GM23248 (cell line): ENCODE measurements at regions not wholly inside any gene's neighbourhood (a gene's known extent, or its start where the extent isn't known, plus 50 kb on each side); places are given as distances from the start of the nearest gene placed in this dataset.
A peak's percentile ranks its signal among the peaks of the same experiment; 100 is the strongest.
"Not testable (repeated sequence)": the region's sequence is repeated elsewhere in the genome, so short reads cannot be mapped to it uniquely, and the experiment has no call there.

ENCODE experiments used
- DNase-seq: peaks from one replicate; pipeline ENCODE4 v3.0.0-alpha.2; 2015
- H2AFZ ChIP-seq: fragments of 200-600 bp; sonication (generic); 2 replicates; pipeline ENCODE4 v1.6.1; 2016; ENCODE audit warnings: antibody characterized with exemption
- H3F3A ChIP-seq: fragments of 200-600 bp; sonication (generic); 2 replicates; pipeline ENCODE4 v1.6.1; 2016; ENCODE audit warnings: mild to moderate bottlenecking, antibody characterized with exemption, mixed run types; ENCODE audit not compliant: insufficient read depth
- H3K27ac ChIP-seq: fragments of 200-600 bp; sonication (generic); 2 replicates; pipeline ENCODE4 v1.5.1; 2016; ENCODE audit warnings: mild to moderate bottlenecking
- H3K27me3 ChIP-seq: fragments of 200-600 bp; sonication (generic); replicated peaks from 2 replicates; pipeline ENCODE4 v1.6.1; 2016; ENCODE audit warnings: mild to moderate bottlenecking; ENCODE audit not compliant: insufficient read depth
- H3K36me3 ChIP-seq: fragments of 200-600 bp; sonication (generic); 2 replicates; pipeline ENCODE4 v1.6.1; 2016; ENCODE audit warnings: low read depth, mild to moderate bottlenecking
- H3K4me1 ChIP-seq: fragments of 200-600 bp; sonication (generic); 2 replicates; pipeline ENCODE4 v1.6.1; 2016; ENCODE audit warnings: mild to moderate bottlenecking; ENCODE audit not compliant: insufficient read depth
- H3K4me2 ChIP-seq: fragments of 200-600 bp; sonication (generic); one replicate; pipeline ENCODE4 v1.6.1; 2016; ENCODE audit warnings: mild to moderate bottlenecking; ENCODE audit not compliant: unreplicated experiment
- H3K4me3 ChIP-seq: fragments of 200-600 bp; sonication (generic); 2 replicates; pipeline ENCODE4 v1.5.1; 2016; ENCODE audit warnings: mild to moderate bottlenecking
- H3K79me2 ChIP-seq: fragments of 200-600 bp; sonication (generic); 2 replicates; pipeline ENCODE4 v1.6.1; 2016; ENCODE audit warnings: mild to moderate bottlenecking; ENCODE audit not compliant: insufficient read depth
- H3K9ac ChIP-seq: fragments of 200-600 bp; sonication (generic); 2 replicates; pipeline ENCODE4 v1.6.1; 2016; ENCODE audit warnings: mild to moderate bottlenecking
- H3K9me2 ChIP-seq: fragments of 200-600 bp; sonication (generic); 2 replicates; pipeline ENCODE4 v1.6.1; 2016; ENCODE audit warnings: mixed run types, mild to moderate bottlenecking, moderate library complexity; ENCODE audit not compliant: insufficient read depth
- H3K9me3 ChIP-seq: fragments of 200-600 bp; sonication (generic); one replicate; pipeline ENCODE4 v1.6.1; 2017; ENCODE audit warnings: low read depth
- H4K20me1 ChIP-seq: fragments of 200-600 bp; sonication (generic); 2 replicates; pipeline ENCODE4 v1.6.0; 2016; ENCODE audit not compliant: insufficient read depth
- EZH2 ChIP-seq: fragments of 200-600 bp; sonication (generic); IDR thresholded peaks from 2 replicates; pipeline ENCODE4 v1.6.1; 2018; ENCODE audit warnings: antibody characterized with exemption, mild to moderate bottlenecking; ENCODE audit not compliant: insufficient read depth, poor library complexity, severe bottlenecking
- EZH2phosphoT487 ChIP-seq: fragments of 200-600 bp; sonication (generic); IDR thresholded peaks from 2 replicates; pipeline ENCODE4 v1.6.1; 2018; ENCODE audit warnings: antibody characterized with exemption, moderate library complexity, mild to moderate bottlenecking, low read depth; ENCODE audit not compliant: insufficient read depth
- WGBS, 2 experiments: methylation state at CpG; one replicate each; pipeline ENCODE4 v1.1.6; 2015 to 2017; ENCODE audit warnings: low lambda C conversion rate in 2 of 2, low coverage in 1 of 2; ENCODE audit errors: missing lambda C conversion rate in 2 of 2; 5-methylcytosine and 5-hydroxymethylcytosine counted together
- in situ Hi-C: fragments of 300-500 bp; cut with MboI; formaldehyde crosslinking; loops from 2 replicates; pipeline ENCODE4 v1.15.0; 2020

DNA sequence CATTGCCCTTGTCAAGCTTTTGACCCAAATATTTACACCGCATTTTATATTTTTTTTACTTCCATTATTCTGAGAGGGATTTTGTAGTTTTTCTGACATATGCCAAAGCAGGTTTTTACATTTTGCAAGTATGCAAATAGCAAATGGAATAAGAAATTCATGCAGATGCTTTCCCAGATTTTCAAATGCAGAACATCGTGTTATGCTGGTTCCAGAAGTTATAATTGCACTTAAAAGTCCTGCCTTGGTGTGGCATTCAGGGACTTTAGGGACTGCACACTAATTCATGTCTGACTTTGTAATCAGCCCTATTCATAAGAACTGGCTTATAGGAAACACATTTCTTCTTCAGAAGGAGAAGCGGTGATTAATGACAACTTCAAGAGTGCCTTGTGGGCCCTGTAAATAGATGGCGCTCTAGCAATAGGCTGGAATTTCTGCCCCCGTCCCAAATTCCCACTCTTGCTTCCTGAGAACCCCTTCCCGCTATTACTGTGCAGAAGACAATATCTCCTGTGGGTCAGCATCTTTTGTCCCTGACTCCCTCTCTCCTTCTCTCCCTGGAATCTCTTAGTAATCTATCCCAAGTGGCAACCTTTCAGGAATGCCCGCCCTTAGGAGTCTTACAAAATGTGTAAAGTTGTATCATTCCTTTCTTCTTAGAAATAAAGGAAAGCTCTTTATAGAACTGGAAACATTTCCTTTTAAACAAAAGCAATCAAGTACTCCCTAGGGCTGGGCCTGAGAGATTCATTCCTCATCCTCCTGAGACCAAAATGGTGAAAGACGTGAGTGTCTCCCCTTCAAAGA is 264.0 kb downstream of the INHBA start:
- Histone ChIP-seq H3K9ac (no peak overlapping the region), H3K4me3 (no peak overlapping the region), H3K27me3 (no peaks in the 10 kb centered on the region), H3K27ac (no peak overlapping the region), H3K9me3 (no peaks in the 10 kb centered on the region), H3K36me3 (no peaks in the 10 kb centered on the region), H3F3A (peaks cover 7% of the 10 kb centered on the region; the same call in 1 of the 2 replicates), H3K79me2 (no peaks in the 10 kb centered on the region), H2AFZ (no peak overlapping the region; the same call in 1 of the 2 replicates), H3K4me1 (no peaks in the 10 kb centered on the region), H4K20me1 (no peaks in the 10 kb centered on the region), H3K9me2 (no peaks in the 10 kb centered on the region), H3K4me2 (no peak overlapping the region)
- in situ Hi-C loops, result no loop called here
- TF ChIP-seq EZH2phosphoT487 (no peak), EZH2 (no peak)
- DNase-seq, result peak; percentile 23
- 82 to 85% methylated on average over 8 of the region's 8 CpGs for WGBS, 2 experiments

DNA sequence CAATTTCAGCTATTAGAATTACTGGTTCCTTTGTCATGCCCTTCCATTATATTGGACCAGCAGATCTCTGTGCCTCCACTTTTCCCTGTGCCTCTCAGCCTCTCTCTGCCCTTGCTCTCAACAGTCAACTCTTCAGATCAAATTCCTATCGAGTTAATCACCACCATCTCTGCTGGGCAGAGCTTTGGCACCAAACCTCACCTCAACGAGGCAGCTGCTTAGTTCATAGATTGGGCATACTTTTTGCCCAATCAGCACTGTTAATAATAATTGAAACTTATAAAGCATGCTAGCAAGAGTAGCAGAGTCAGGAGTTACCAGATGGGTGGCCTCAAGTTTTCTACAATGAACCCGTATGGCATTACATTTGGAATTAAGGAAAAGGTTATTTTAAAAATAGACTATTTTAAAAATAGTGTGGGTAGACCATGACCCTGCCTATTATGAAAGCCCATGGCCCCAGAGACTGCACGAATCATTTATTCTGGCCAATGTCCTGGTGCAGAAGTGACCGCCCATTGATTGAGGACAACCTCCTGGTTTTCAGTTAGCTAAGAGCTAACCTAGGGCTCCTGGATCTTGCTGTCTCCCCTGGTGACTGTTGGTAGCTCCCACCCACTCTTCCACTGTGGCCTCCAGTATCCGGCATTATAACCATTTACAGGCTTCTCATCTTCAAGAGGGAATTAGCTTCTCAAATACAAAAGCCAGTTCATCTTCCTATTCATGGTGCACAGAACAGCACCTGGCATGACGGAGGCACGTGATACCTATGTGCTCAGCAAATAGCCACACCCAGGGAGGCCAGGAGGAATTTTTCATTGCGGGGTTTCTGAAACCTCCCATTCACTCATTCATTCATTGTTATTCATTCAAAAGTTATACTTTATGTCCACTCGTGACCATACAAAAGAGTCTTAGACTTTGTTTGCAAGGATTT is 265.4 kb downstream of the INHBA start:
- in situ Hi-C loops, result no loop called here
- Histone ChIP-seq H3F3A (peaks cover 7% of the 10 kb centered on the region; the same call in 1 of the 2 replicates), H3K4me2 (no peak overlapping the region), H2AFZ (no peak overlapping the region), H3K4me1 (no peaks in the 10 kb centered on the region), H3K9me3 (no peaks in the 10 kb centered on the region), H3K9me2 (no peaks in the 10 kb centered on the region), H4K20me1 (no peaks in the 10 kb centered on the region), H3K36me3 (no peaks in the 10 kb centered on the region), H3K9ac (no peak overlapping the region), H3K27ac (no peak overlapping the region), H3K4me3 (no peak overlapping the region), H3K79me2 (no peaks in the 10 kb centered on the region), H3K27me3 (no peaks in the 10 kb centered on the region)
- TF ChIP-seq EZH2, result no peak
- WGBS, 2 experiments, result 69 to 70% methylated on average over 10 of the region's 10 CpGs
- peak; percentile 29 for DNase-seq

DNA sequence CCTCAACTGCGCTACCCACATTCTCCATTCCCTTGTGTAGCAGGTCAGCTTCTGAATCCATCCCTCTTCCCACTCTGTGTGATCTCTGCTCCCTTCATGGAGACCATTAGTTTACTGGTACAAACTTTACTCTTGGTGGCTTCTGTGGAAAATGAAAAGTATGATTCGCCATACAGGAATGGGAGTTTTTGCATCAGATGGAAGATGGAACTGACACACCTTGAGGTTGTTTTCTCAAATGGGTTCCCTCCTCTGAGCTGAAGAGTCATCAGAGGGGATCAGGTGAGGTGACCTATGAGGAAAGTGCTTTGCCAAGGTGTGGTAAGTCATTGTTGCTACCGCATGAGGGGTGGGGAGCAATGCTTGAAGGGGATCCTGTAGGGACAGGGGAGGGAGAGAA is 266.8 kb downstream of the INHBA start:
- H3K36me3 ChIP-seq, result no peaks in the 10 kb centered on the region
- no peaks in the 10 kb centered on the region for H4K20me1 ChIP-seq
- TF ChIP-seq EZH2phosphoT487, result no peak
- no peak for TF ChIP-seq EZH2
- DNase-seq, result no peak
- no peak overlapping the region for H3K4me2 ChIP-seq
- 0 out of 2 replicates have a peak, but pooled peaks cover 5% of the 10 kb centered on the region for H3K4me1 ChIP-seq
- H3K79me2 ChIP-seq, result no peaks in the 10 kb centered on the region
- H3K9ac ChIP-seq, result no peak overlapping the region
- no peaks in the 10 kb centered on the region for H3K9me3 ChIP-seq
- H3K27me3 ChIP-seq, result no peaks in the 10 kb centered on the region
- WGBS, 2 experiments, result 89 to 95% methylated on average over 3 of the region's 3 CpGs
- H3K4me3 ChIP-seq, result no peak overlapping the region
- no peaks in the 10 kb centered on the region for H3K9me2 ChIP-seq
- H2AFZ ChIP-seq, result no peak overlapping the region
- H3K27ac ChIP-seq, result no peak overlapping the region
- H3F3A ChIP-seq, result peaks cover 12% of the 10 kb centered on the region; the same call in 1 of the 2 replicates
- in situ Hi-C loops, result no loop called here

DNA sequence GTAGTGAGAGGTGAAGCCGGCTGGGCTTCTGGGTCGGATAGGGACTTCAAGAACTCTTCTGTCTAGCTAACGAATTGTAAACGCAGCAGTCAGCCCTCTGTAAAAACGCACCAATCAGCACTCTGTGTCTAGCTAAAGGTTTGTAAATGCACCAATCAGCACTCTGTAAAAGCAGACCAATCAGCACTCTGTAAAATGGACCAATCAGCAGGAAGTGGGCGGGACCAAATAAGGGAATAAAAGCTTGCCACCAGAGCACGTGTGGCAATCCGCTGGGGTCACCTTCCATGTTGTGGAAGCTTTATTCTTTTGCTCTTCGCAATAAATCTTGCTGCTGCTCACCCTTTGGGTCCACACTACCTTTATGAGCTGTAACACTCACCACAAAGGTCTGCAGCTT is 267.9 kb downstream of the INHBA start:
- H3K79me2 ChIP-seq, DNase-seq, H3K4me2 ChIP-seq, in situ Hi-C loops, H3K27ac ChIP-seq, H3K9ac ChIP-seq, H3K4me1 ChIP-seq, H3K36me3 ChIP-seq, H2AFZ ChIP-seq, H3K9me2 ChIP-seq, H3K27me3 ChIP-seq, H3K4me3 ChIP-seq, H3K9me3 ChIP-seq, H4K20me1 ChIP-seq: not testable (repeated sequence)
- peaks cover 12% of the 10 kb centered on the region; the same call in 1 of the 2 replicates for H3F3A ChIP-seq
- WGBS, 2 experiments, result 74 to 77% methylated on average over 9 of the region's 9 CpGs
